Mammary epithelial cell (primary cell): ENCODE measurements at regions not wholly inside any gene's neighbourhood (a gene's known extent, or its start where the extent isn't known, plus 50 kb on each side); places are given as distances from the start of the nearest gene placed in this dataset.

Source experiments
- CTCF ChIP-seq, 2 donors: IDR thresholded peaks in 1 of 2; conservative IDR thresholded peaks in 1 of 2; 2 replicates each; pipeline ENCODE4 v1.5.1; 2011 to 2012; ENCODE audit warnings: inconsistent platforms in 2 of 2, low read length in 2 of 2, mild to moderate bottlenecking in 2 of 2, control low read depth in 1 of 2, low read depth in 1 of 2; ENCODE audit not compliant: insufficient read depth in 1 of 2; ENCODE audit errors: extremely low read depth in 1 of 2
- EZH2 ChIP-seq: IDR thresholded peaks from 2 replicates; pipeline ENCODE4 v1.6.1; 2012; ENCODE audit warnings: low read length, inconsistent platforms, borderline replicate concordance

GRCh38 chr16:64077242-64077641, 1044.6 kb downstream of the CDH11 start:
- TF ChIP-seq CTCF (conservative IDR thresholded peaks at IDR 0.05 in 1 of 2, IDR thresholded peaks at IDR 0.05 in 1 of 2; ENCODE audit: extremely low read depth in 1 of 2, insufficient read depth in 1 of 2, low read depth in 1 of 2, low read length in 2 of 2) (no peak), EZH2 (no peak)
